NCI-H2196 (cell line): ENCODE measurements at regions not wholly inside any gene's neighbourhood (a gene's known extent, or its start where the extent isn't known, plus 50 kb on each side); places are given as distances from the start of the nearest gene placed in this dataset.

Experiments
- DNase-seq: peaks from one replicate; lab custom pipeline; 2025; ENCODE audit not compliant: unreplicated experiment; lab: John Stamatoyannopoulos, UW

DNA sequence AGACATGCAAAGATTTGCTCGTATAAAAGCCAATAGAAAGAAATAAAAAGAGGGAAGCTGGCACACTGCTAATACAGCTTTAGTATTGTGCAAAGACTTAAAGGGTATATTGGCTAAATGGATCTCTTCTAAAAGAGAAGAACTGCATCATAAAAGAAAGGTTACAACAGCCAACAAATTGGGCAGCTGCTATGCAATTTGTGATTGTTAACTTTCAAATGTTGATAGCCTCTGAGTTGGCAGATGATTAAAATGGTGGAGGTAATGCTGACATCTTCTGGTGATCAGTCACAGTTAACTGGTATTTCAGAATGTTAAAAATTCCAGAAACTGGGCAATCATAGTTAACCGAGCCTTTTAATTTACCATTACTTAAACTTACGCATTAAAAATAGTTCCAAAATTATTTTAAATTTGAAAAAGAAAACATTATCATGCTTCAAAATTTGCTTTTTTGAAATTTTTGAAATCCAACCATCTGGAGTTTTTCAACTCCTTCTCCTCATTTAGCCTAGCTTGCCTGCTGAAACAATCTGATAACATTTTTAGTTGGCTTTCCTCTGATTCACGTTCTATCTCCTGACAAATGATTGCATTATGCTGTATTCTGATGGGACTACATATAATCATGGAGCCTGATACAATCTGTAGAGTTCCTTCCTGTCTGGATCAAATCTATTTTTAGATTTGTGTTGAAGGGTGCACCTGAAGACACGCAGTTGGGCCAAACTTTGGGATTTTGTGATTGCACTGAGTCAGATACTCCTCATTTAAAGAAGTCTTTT is 144.0 kb upstream of the PDZRN3 start:
- DNase-seq = no peak

DNA sequence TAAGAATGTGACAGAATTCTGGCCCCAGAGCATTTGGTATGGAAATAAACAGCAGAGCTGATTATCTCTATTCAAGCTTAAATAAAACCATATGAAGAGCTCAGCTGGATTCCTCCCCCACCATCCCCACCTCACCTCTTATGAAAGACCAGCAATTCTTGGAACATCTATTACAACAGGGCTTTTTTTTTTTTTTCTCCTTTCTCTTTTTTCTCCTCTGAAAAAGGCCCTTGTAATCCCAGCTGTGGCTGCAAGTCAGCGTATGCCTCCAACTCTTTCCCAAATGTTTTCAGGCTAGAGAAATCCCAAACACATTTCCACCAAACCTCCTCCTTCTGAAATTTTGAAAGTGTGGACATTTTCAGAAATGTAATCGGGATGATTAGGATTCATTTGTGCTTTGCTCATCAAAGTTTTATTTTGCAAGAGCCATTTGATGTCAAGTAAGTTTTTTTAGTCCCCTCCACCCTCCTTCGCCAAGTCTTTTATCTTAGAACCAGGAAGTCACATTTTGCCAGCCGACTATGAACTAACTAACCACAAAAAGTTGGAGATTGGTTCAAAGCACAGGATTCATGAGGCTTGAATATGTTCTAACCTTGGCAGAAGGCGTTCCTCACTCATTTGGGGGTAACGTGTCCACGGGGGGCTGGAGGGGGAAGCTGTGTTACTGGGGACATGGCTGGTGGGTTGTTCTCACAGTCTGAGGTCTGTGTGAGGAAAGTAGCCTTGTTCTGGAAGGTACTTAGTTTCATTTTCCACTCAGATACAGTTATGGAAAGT is 142.0 kb upstream of the PDZRN3 start:
- no peak for DNase-seq

- DNase-seq = no peak
These were observed 141.3 kb upstream of the PDZRN3 start for GRCh38 chr3:73765878-73766545.

GRCh38 chr3:73762855-73763254 is 138.1 kb upstream of the PDZRN3 start:
- no peak for DNase-seq

GRCh38 chr3:73759297-73759711 is 134.6 kb upstream of the PDZRN3 start:
- no peak for DNase-seq

- DNase-seq = no peak
These were observed 132.8 kb upstream of the PDZRN3 start for GRCh38 chr3:73757536-73757935.

GRCh38 chr3:73753985-73754384 is 129.2 kb upstream of the PDZRN3 start:
- DNase-seq = no peak

GRCh38 chr3:73752338-73752737 is 127.6 kb upstream of the PDZRN3 start:
- DNase-seq = no peak

- DNase-seq = no peak
These were observed 121.9 kb upstream of the PDZRN3 start for GRCh38 chr3:73746623-73747022.

DNA sequence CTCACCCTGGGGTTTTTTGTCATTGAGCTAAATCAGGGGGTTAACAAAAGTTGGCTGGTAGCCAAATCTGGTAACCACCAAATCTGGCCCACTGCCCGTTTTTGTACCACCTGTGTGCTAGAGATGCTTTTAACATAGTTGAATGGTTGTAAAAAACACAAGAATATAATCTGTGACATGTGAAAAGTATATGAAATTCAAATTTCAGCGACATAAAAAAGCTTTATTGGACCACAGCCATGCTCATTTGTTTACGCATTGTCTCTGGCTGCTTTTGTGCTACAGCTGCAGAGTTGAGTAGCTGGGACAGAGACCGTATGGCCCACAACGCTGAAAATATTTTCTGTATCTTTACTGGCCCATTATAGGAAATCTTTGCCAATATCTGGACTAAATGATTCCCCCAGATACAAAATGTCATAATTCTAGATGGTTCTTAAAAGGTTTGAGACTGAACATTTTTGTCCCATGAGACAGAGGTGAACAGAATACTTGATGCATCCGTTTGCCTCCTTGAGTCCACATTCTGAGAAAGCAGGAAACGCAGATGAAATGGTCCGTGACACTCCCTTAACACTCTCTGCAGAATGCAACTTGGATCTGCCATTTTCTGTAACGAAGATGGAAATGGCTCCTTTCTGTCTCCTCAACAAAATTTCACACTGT is 120.9 kb upstream of the PDZRN3 start:
- DNase-seq = no peak

DNA sequence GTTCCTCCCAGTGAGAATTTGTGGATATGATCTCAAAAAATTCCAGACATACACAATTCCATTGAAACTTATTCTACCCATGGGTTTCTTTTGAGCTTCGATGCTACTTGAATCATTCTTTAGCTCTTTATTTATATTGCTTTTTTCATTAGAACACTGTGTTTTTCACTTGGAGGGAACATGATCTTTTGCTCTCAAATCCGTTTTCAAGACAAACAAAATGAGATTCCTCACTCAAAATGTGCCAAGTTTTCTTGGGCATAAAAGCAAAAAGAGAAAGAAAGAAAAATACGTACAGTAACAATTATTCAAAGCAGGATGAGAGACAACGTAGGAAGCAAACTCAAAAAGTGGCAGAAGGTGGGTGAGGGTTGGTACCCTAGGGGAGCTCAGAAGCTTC is 118.8 kb upstream of the PDZRN3 start:
- DNase-seq = no peak

GRCh38 chr3:73739791-73740453 is 115.2 kb upstream of the PDZRN3 start:
- DNase-seq = no peak

GRCh38 chr3:73738711-73739110 is 114.0 kb upstream of the PDZRN3 start:
- DNase-seq = no peak

GRCh38 chr3:73734211-73735089 is 109.7 kb upstream of the PDZRN3 start:
- no peak for DNase-seq

- no peak for DNase-seq
These were observed 109.0 kb upstream of the PDZRN3 start for GRCh38 chr3:73733746-73734145.

DNA sequence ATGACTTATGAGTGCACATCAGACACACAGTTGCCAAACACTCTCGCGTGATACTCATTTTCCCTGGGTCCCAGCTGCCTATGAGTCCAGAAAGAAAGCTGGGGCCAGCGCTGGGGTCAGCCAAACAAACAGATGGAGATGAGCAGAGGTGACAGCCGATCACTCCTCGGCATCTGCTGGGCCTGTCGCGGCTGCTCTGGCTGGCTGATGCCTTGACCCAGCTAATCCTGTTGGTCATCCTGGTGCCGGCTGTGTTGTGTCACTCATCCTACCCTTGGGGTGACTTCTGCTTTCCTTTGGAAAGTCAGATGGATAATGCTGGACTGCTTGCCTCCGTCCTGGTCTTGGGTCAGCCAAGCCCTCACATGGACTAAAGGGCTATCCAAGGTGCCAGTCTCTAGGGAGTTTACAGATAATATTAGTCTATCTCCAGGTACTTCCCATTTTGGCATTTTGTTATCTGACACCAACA is 105.3 kb upstream of the PDZRN3 start:
- DNase-seq = no peak

DNA sequence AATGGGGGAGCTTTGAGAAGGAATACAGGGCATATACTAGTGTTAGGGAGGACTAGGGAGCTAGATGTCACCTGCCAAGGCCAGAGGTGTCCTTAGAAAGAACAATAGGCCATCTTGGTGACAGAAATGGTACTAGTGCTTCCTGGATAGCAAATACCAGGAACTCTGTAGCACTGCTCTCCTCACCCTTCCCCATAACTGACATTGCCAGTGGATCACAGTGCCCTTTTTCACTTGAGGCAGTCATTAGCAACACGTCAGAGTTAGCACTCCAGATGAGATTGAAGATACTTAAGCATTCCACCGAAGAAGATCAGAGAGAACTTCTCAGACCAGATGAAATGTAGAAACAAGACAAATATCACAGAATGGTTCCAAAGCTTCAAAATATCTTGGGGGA is 103.1 kb upstream of the PDZRN3 start:
- no peak for DNase-seq

GRCh38 chr3:73727117-73727821 is 102.5 kb upstream of the PDZRN3 start:
- DNase-seq = no peak

DNA sequence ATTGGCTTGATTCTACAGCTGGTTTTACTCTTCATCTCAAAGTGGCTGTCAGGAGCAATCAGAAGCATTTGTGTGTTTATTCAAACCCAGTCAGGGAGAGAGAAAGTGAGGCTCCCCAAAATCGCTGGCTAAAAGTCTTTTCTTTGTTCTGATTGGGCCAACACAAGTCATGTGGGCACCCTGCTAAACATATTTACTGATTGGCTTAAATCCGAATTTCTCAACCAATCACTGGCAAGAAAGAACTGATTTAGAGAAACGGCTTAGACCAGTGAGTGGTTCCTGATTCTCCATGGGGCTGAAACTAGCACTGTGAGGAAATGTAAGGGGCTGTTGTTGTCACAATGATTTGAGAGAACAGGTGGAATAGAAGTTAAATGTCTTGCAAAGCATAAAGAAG is 98.9 kb upstream of the PDZRN3 start:
- no peak for DNase-seq
